ENCODE measurements at regions not wholly inside any gene's neighbourhood (a gene's known extent, or its start where the extent isn't known, plus 50 kb on each side); places are given as distances from the start of the nearest gene placed in this dataset.
"Not testable (repeated sequence)": the region's sequence is repeated elsewhere in the genome, so short reads cannot be mapped to it uniquely, and the experiment has no call there.

DNA sequence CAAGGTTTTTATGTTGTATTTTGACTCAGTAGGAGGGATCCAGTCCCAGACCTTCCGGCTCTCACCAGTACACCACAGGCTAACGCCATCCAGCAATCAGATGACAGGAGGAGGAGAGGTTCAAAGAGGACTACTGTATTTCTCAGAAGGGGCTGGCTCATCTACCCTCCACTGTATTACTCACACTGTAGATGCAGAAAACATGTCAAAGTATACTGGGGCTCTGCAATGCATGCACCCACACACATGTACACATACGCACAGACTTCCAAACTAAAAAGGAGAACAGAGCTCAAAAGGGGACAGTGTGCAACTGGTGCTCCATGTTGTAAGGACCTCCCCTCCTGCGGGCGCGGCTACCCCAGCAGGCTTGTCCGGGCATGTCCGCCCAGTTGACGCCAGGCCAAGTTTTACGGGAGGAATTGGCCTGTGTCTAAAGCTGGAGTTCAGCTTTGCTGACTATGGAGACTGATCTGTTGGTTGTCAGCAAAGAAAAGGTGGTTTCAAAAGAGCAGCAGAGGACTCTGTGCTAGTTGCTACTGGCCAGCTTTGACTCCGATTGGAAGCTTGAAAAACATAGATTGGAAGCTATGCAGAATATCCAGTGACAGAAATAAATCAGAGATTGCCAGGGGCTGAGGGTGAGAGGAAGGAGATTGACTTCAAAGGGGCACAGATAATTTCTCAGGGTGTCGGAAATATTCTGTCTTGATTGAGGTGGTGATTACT lies 314.2 kb downstream of the DLEU7 start:
- H3K4me3 Mint-ChIP-seq = no peak overlapping the region
- peaks cover 3% of the 10 kb centered on the region for H3K4me1 Mint-ChIP-seq (ENCODE audit: low read depth)
- H3K9me3 Mint-ChIP-seq (ENCODE audit: low read depth) = peaks cover 5% of the 10 kb centered on the region
- peaks cover 2% of the 10 kb centered on the region for H3K27me3 Mint-ChIP-seq
- no peak overlapping the region for H3K27ac Mint-ChIP-seq
- H3K36me3 Mint-ChIP-seq = peaks cover 2% of the 10 kb centered on the region

- Mint-ChIP-seq H3K9me3 (ENCODE audit: low read depth) (peaks cover 22% of the 10 kb centered on the region), H3K4me3 (no peak overlapping the region), H3K27ac (no peak overlapping the region), H3K4me1 (ENCODE audit: low read depth) (peaks cover 3% of the 10 kb centered on the region), H3K36me3 (peaks cover 12% of the 10 kb centered on the region), H3K27me3 (peaks cover 4% of the 10 kb centered on the region)
Observed at GRCh38 chr13:50531917-50532899, 311.3 kb downstream of the DLEU7 start.

GRCh38 chr13:50535050-50535449 lies 308.4 kb downstream of the DLEU7 start:
- Mint-ChIP-seq H3K9me3 (ENCODE audit: low read depth) (peaks cover 32% of the 10 kb centered on the region), H3K4me3 (no peak overlapping the region), H3K4me1 (ENCODE audit: low read depth) (no peaks in the 10 kb centered on the region), H3K27ac (no peak overlapping the region), H3K27me3 (peaks cover 5% of the 10 kb centered on the region), H3K36me3 (peaks cover 12% of the 10 kb centered on the region)

- H3K27ac Mint-ChIP-seq = no peak overlapping the region
- H3K4me3 Mint-ChIP-seq = no peak overlapping the region
- H3K9me3 Mint-ChIP-seq (ENCODE audit: low read depth) = peaks cover 32% of the 10 kb centered on the region
- H3K27me3 Mint-ChIP-seq = peaks cover 8% of the 10 kb centered on the region
- peaks cover 14% of the 10 kb centered on the region for H3K36me3 Mint-ChIP-seq
- H3K4me1 Mint-ChIP-seq (ENCODE audit: low read depth) = no peaks in the 10 kb centered on the region
Observed at GRCh38 chr13:50537029-50537428, 306.5 kb downstream of the DLEU7 start.

- H3K27ac Mint-ChIP-seq = no peak overlapping the region
- H3K27me3 Mint-ChIP-seq = peaks cover 6% of the 10 kb centered on the region
- H3K4me3 Mint-ChIP-seq = no peak overlapping the region
- H3K36me3 Mint-ChIP-seq = peaks cover 10% of the 10 kb centered on the region
- peaks cover 27% of the 10 kb centered on the region for H3K9me3 Mint-ChIP-seq (ENCODE audit: low read depth)
- no peaks in the 10 kb centered on the region for H3K4me1 Mint-ChIP-seq (ENCODE audit: low read depth)
Observed at GRCh38 chr13:50539791-50540530, 303.5 kb downstream of the DLEU7 start.

DNA sequence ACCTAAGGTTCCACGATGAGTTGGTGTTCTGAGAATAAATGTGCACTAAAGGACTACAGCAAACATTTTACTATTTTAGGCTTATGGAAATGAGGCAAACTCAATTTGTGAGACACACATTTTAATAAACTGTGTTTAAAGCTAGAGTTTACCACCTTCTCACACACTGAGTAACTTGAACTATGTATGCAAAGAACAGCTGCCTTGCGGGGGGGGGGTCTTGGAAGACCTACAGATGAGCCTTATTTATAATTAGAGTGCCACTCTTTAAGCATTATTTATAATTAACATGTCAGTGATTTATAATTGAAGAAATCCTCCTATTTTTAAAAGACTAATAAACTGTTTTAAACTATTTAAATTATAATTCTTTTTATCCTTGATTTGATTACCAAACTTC lies 300.4 kb downstream of the DLEU7 start:
- no peaks in the 10 kb centered on the region for H3K4me1 Mint-ChIP-seq (ENCODE audit: low read depth)
- no peak overlapping the region for H3K27ac Mint-ChIP-seq
- peaks cover 2% of the 10 kb centered on the region for H3K36me3 Mint-ChIP-seq
- H3K27me3 Mint-ChIP-seq = peaks cover 4% of the 10 kb centered on the region
- H3K4me3 Mint-ChIP-seq = no peak overlapping the region
- H3K9me3 Mint-ChIP-seq (ENCODE audit: low read depth) = peaks cover 8% of the 10 kb centered on the region

DNA sequence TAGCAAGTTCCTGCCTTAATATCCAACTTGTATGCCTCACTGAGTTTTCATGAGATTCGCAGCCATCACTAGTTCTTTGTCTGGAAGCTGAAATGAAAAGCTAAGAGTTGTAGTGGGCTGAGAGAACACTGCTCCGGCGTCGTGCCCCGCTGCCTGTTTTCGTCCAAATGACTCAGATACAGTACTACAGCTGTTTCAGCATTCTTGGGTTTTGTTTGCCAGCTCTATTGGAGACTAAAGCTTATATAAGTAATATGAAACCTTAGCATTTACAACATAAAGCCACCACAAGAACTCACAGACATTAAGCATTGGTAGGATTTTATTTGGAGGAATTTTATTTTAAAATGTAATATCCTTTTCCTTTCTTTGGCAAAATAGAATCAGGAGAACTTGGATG lies 299.7 kb downstream of the DLEU7 start:
- Mint-ChIP-seq H3K4me3 (no peak overlapping the region), H3K4me1 (ENCODE audit: low read depth) (no peaks in the 10 kb centered on the region), H3K27me3 (peaks cover 4% of the 10 kb centered on the region), H3K36me3 (peaks cover 2% of the 10 kb centered on the region), H3K9me3 (ENCODE audit: low read depth) (peaks cover 4% of the 10 kb centered on the region), H3K27ac (no peak overlapping the region)

- H3K9me3 Mint-ChIP-seq (ENCODE audit: low read depth) = no peaks in the 10 kb centered on the region
- no peak overlapping the region for H3K4me3 Mint-ChIP-seq
- H3K27me3 Mint-ChIP-seq = peaks cover 3% of the 10 kb centered on the region
- no peaks in the 10 kb centered on the region for H3K4me1 Mint-ChIP-seq (ENCODE audit: low read depth)
- no peak overlapping the region for H3K27ac Mint-ChIP-seq
- peaks cover 2% of the 10 kb centered on the region for H3K36me3 Mint-ChIP-seq
Observed at GRCh38 chr13:50544211-50544610, 299.3 kb downstream of the DLEU7 start.

DNA sequence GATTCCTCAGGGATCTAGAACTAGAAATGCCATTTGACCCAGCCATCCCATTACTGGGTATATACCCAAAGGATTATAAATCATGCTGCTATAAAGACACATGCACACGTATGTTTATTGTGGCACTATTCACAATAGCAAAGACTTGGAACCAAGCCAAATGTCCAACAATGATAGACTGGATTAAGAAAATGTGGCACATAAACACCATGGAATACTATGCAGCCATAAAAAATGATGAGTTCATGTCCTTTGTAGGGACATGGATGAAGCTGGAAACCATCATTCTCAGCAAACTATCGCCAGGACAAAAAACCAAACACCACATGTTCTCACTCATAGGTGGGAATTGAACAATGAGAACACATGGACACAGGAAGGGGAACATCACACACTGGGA lies 296.3 kb downstream of the DLEU7 start:
- not testable (repeated sequence) for H3K9me3 Mint-ChIP-seq (ENCODE audit: low read depth); H3K4me1 Mint-ChIP-seq (ENCODE audit: low read depth); H3K27ac Mint-ChIP-seq; H3K4me3 Mint-ChIP-seq; H3K27me3 Mint-ChIP-seq; H3K36me3 Mint-ChIP-seq

- no peak overlapping the region for H3K27ac Mint-ChIP-seq
- no peaks in the 10 kb centered on the region for H3K36me3 Mint-ChIP-seq
- H3K9me3 Mint-ChIP-seq (ENCODE audit: low read depth) = no peaks in the 10 kb centered on the region
- no peaks in the 10 kb centered on the region for H3K27me3 Mint-ChIP-seq
- no peak overlapping the region for H3K4me3 Mint-ChIP-seq
- H3K4me1 Mint-ChIP-seq (ENCODE audit: low read depth) = no peaks in the 10 kb centered on the region
Observed at GRCh38 chr13:50548586-50548985, 294.9 kb downstream of the DLEU7 start.

GRCh38 chr13:50549221-50549942 lies 294.1 kb downstream of the DLEU7 start:
- Mint-ChIP-seq H3K27ac (no peak overlapping the region), H3K36me3 (no peaks in the 10 kb centered on the region), H3K4me3 (no peak overlapping the region), H3K27me3 (no peaks in the 10 kb centered on the region), H3K9me3 (ENCODE audit: low read depth) (no peaks in the 10 kb centered on the region), H3K4me1 (ENCODE audit: low read depth) (no peaks in the 10 kb centered on the region)

DNA sequence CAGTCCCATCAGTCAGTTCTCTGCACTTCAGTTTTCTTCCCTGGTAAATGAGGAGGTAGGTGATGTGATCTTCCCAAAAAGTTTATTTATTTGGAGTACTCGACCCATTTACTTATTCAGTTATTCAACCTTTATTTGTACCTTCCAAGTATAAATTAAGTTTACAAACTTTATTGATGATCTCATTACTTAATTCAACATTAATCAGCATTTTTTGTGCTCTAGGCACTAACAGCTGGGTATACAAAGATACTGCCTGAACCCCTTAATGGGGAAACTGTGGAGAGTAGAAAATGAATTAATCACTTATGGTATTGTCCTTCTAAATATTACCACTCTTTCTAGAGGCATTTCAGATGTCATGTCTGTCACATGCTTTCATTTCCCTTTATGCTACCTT lies 293.3 kb downstream of the DLEU7 start:
- Mint-ChIP-seq H3K4me3 (no peak overlapping the region), H3K36me3 (no peaks in the 10 kb centered on the region), H3K9me3 (ENCODE audit: low read depth) (no peaks in the 10 kb centered on the region), H3K4me1 (ENCODE audit: low read depth) (no peaks in the 10 kb centered on the region), H3K27me3 (no peaks in the 10 kb centered on the region), H3K27ac (no peak overlapping the region)

DNA sequence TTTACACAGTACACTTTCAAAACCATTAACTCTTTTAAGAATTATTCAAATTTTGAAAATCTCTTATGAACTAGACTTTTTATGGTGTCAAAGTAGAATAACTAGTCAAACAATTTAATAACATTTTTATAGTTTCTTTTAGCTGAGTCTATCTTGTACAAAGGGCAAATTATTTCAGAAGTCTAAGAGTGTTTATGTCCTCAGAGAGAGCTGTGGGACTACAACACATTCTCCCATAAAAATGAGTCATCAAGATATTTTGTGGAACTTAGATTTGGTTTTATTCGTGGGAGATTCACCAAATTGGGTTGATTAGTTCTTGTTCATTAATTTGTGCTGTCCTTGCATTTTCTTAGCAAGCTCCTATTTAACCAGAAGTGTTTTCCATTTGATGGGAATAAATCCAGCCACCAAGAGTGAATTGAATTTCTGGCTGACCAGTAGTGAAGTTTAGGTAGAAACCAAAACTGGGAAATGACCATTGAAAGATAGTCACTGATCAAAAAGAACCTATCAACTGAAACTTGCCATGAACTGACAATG lies 291.0 kb downstream of the DLEU7 start:
- Mint-ChIP-seq H3K9me3 (ENCODE audit: low read depth) (no peaks in the 10 kb centered on the region), H3K4me1 (ENCODE audit: low read depth) (no peaks in the 10 kb centered on the region), H3K27ac (no peak overlapping the region), H3K36me3 (no peaks in the 10 kb centered on the region), H3K4me3 (no peak overlapping the region), H3K27me3 (no peaks in the 10 kb centered on the region)

DNA sequence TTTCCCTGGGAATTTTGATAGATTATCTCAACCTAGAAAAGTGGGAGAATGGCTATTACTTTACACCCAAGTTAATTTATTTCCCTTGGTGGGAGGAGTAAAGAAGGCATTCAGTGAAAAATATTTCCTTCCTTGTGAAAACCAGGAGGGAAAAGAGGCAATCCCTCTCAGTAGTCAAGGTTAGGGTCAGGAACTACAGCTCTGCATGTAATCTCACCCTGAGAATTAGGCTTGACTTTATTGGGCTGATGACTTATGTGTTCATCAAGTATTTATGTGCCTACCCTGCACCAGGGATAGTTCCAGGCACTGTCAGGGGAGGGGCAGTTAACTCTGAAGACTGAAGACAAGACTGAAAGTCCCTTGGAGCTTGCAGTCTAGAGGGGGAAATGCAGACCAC lies 281.8 kb downstream of the DLEU7 start:
- H3K4me1 Mint-ChIP-seq (ENCODE audit: low read depth) = no peaks in the 10 kb centered on the region
- H3K9me3 Mint-ChIP-seq (ENCODE audit: low read depth) = peaks cover 10% of the 10 kb centered on the region
- H3K27ac Mint-ChIP-seq = no peak overlapping the region
- H3K27me3 Mint-ChIP-seq = no peaks in the 10 kb centered on the region
- no peak overlapping the region for H3K4me3 Mint-ChIP-seq
- H3K36me3 Mint-ChIP-seq = peaks cover 3% of the 10 kb centered on the region

Data from activated naive CD8-positive, alpha-beta T cell (primary cell).